Endothelial cell of umbilical vein (primary cell): ENCODE measurements at regions not wholly inside any gene's neighbourhood (a gene's known extent, or its start where the extent isn't known, plus 50 kb on each side); places are given as distances from the start of the nearest gene placed in this dataset. TPM values are rescaled to one million over a fixed set of nuclear protein-coding genes. Genes with fewer than 3 reads are reported as not detected.

ENCODE experiments used
- BruUV-seq: library from RNA; stranded (reverse); fragments of 400-500 nt; replicated peaks from 2 replicates; lab custom pipeline; 2021; lab: Mats Ljungman, UMichigan
- CTCF ChIA-PET: fragments of 300-600, 350-600 bp; sonication (Branson Sonifier 250); formaldehyde crosslinking; loops from one replicate; lab custom pipeline; 2021; ENCODE audit warnings: antibody characterized with exemption, inconsistent platforms; lab: Charles Lee
- POLR2A ChIA-PET: fragments of 300-600, 350-600 bp; sonication (Branson Sonifier 250); formaldehyde crosslinking; loops from one replicate; lab custom pipeline; 2021; ENCODE audit warnings: antibody characterized with exemption, inconsistent platforms; lab: Charles Lee
- DNase-seq: peaks from one replicate; pipeline ENCODE4 v3.0.0-alpha.2; 2011; ENCODE audit warnings: low read depth, low spot score
- FAIRE-seq: peaks from 2 replicates; lab custom pipeline; 2011; peaks lifted over from hg19 to GRCh38; lab: Jason Lieb, UNC
- H2AFZ ChIP-seq: 2 replicates; pipeline ENCODE4 v1.6.0; 2012; ENCODE audit warnings: low read depth, low read length, control low read depth, inconsistent platforms
- H3K27ac ChIP-seq: 2 replicates; pipeline ENCODE4 v1.5.1; 2011; ENCODE audit warnings: low read depth, mild to moderate bottlenecking, control low read depth, low read length, moderate library complexity; ENCODE audit not compliant: insufficient read depth
- H3K27me3 ChIP-seq, 2 experiments: 2 replicates each; pipeline versions ENCODE4 v1.6.0 to v1.6.1; 2011; ENCODE audit warnings: low read length in 2 of 2, mixed read lengths in 1 of 2; ENCODE audit not compliant: control insufficient read depth in 2 of 2, insufficient read depth in 2 of 2
- H3K36me3 ChIP-seq, 2 experiments: 2 replicates in 1 of 2; 3 replicates in 1 of 2; pipeline ENCODE4 v1.5.1; 2011; ENCODE audit warnings: low read length in 2 of 2, mild to moderate bottlenecking in 1 of 2, moderate library complexity in 1 of 2; ENCODE audit not compliant: control insufficient read depth in 2 of 2, insufficient read depth in 2 of 2; ENCODE audit errors: extremely low read depth in 1 of 2
- H3K4me1 ChIP-seq: 3 replicates; pipeline ENCODE4 v1.5.1; 2011; ENCODE audit warnings: mild to moderate bottlenecking, low read length; ENCODE audit not compliant: control insufficient read depth, insufficient read depth; ENCODE audit errors: extremely low read depth
- H3K4me2 ChIP-seq: 2 replicates; pipeline ENCODE4 v1.6.1; 2011; ENCODE audit warnings: low read length, control low read depth, mixed read lengths; ENCODE audit not compliant: insufficient read depth
- H3K4me3 ChIP-seq, 3 experiments: fragments of 200-600 bp in 1 of 3; sonication (generic), shearing (Covaris generic) in 1 of 3; replicated peaks in 1 of 3; 2 replicates each; pipeline ENCODE4 v1.5.1; 2011 to 2016; ENCODE audit warnings: control low read depth in 3 of 3, low read length in 3 of 3, mild to moderate bottlenecking in 2 of 3, inconsistent platforms in 1 of 3, low read depth in 1 of 3, moderate library complexity in 1 of 3; ENCODE audit not compliant: insufficient read depth in 1 of 3
- H3K79me2 ChIP-seq: 2 replicates; pipeline ENCODE4 v1.6.0; 2012; ENCODE audit warnings: low read length, inconsistent platforms; ENCODE audit not compliant: control insufficient read depth, insufficient read depth
- H3K9ac ChIP-seq: replicated peaks from 2 replicates; pipeline ENCODE3; 2011; ENCODE audit warnings: low read length, control low read depth; ENCODE audit not compliant: insufficient read depth; ENCODE audit errors: extremely low read depth
- H3K9me1 ChIP-seq: replicated peaks from 3 replicates; pipeline ENCODE4 v1.6.0; 2011; ENCODE audit warnings: mild to moderate bottlenecking, low read length; ENCODE audit not compliant: control insufficient read depth, insufficient read depth; ENCODE audit errors: extremely low read depth
- H3K9me3 ChIP-seq: replicated peaks from 2 replicates; pipeline ENCODE4 v1.5.1; 2012; ENCODE audit warnings: low read length, inconsistent platforms; ENCODE audit not compliant: control insufficient read depth, insufficient read depth
- H4K20me1 ChIP-seq: replicated peaks from 2 replicates; pipeline ENCODE3; 2011; ENCODE audit warnings: mild to moderate bottlenecking, low read length; ENCODE audit not compliant: control insufficient read depth, insufficient read depth; ENCODE audit errors: extremely low read depth
- CTCF ChIP-seq, 2 donors: IDR thresholded peaks; 1 replicate in 1 of 2; 2 replicates in 1 of 2; pipeline ENCODE4 v1.5.1; 2011; ENCODE audit warnings: low read length in 2 of 2, mild to moderate bottlenecking in 2 of 2, moderate library complexity in 2 of 2, control low read depth in 1 of 2, inconsistent platforms in 1 of 2, low read depth in 1 of 2; ENCODE audit not compliant: insufficient read depth in 1 of 2; ENCODE audit errors: extremely low read depth in 1 of 2
- EZH2 ChIP-seq: IDR thresholded peaks from 2 replicates; pipeline ENCODE4 v1.6.1; 2012; ENCODE audit warnings: borderline replicate concordance, low read depth, mild to moderate bottlenecking, moderate library complexity, low read length, inconsistent platforms; ENCODE audit not compliant: severe bottlenecking
- FOS ChIP-seq: IDR thresholded peaks from 2 replicates; pipeline ENCODE4 v1.6.1; 2011; ENCODE audit warnings: mild to moderate bottlenecking, low read length, moderate library complexity, borderline replicate concordance; ENCODE audit not compliant: insufficient read depth
- GATA2 ChIP-seq: IDR thresholded peaks from 2 replicates; pipeline ENCODE4 v1.7.0; 2011; ENCODE audit warnings: low read depth, mild to moderate bottlenecking, moderate library complexity, mixed read lengths, low read length; ENCODE audit not compliant: insufficient read length, insufficient read depth
- JUN ChIP-seq: IDR thresholded peaks from 2 replicates; pipeline ENCODE4 v1.6.1; 2011; ENCODE audit warnings: borderline replicate concordance, low read depth; ENCODE audit not compliant: insufficient read length, insufficient read depth
- MAX ChIP-seq: IDR thresholded peaks from 2 replicates; pipeline ENCODE4 v1.6.1; 2011; ENCODE audit not compliant: insufficient read depth, insufficient read length
- MYC ChIP-seq: IDR thresholded peaks from one replicate; pipeline ENCODE4 v1.6.1; 2011; ENCODE audit warnings: mild to moderate bottlenecking, low read depth, low read length
- POLR2A ChIP-seq: IDR thresholded peaks from 2 replicates; pipeline ENCODE4 v1.6.1; 2012; ENCODE audit warnings: low read depth, mild to moderate bottlenecking, control low read depth, low read length
- POLR2AphosphoS5 ChIP-seq: IDR thresholded peaks from 2 replicates; pipeline ENCODE4 v1.6.1; 2012; ENCODE audit warnings: low read depth, mild to moderate bottlenecking, control low read depth, low read length, moderate library complexity; ENCODE audit not compliant: insufficient read depth
- dilution Hi-C: fragments of 300-500 bp; cut with MboI; formaldehyde crosslinking; loops from one replicate; pipeline ENCODE4 v1.15.0; 2019; ENCODE audit warnings: low sequenced_read_pairs; ENCODE audit not compliant: extremely low pct_ligation_motif_present
- intact Hi-C: fragments of 100-400 bp; cut with micrococcal nuclease; formaldehyde crosslinking; loops from one replicate; pipeline ENCODE4 v1.10.0; 2022
- small RNA-seq: library from RNA; depleted of rRNA; stranded (forward); fragments of <200 nt; gene quantifications from one replicate; pipeline ENCODE3, GENCODE V24; 2012; ENCODE audit warnings: low replicate concordance, low read depth; ENCODE audit not compliant: insufficient read depth, insufficient read length

- Histone ChIP-seq H3K27me3 (no peaks in the 10 kb centered on the region), H3K4me3 (no peak overlapping the region), H3K4me2 (no peak overlapping the region), H2AFZ (no peak overlapping the region), H3K27ac (no peak overlapping the region), H3K4me1 (peaks cover 5% of the 10 kb centered on the region), H3K79me2 (no peaks in the 10 kb centered on the region), H3K9me3 (no peaks in the 10 kb centered on the region), H3K9me1 (no peaks in the 10 kb centered on the region), H3K9ac (no peak overlapping the region), H4K20me1 (no peaks in the 10 kb centered on the region), H3K36me3 (no peaks in the 10 kb centered on the region)
- POLR2A ChIA-PET, result interaction anchor here (0.5 kb wide), 1 partner anchor 256 kb away, joined by 4 read pairs; no protein-coding TSS in a partner anchor
- DNase-seq (no peak), FAIRE-seq (no peak)
- dilution Hi-C loops, result no loop called here
- CTCF ChIA-PET, result interaction anchor here (0.8 to 1.4 kb wide), 2 partner anchors 11 kb away, joined by 3 read pairs; no protein-coding TSS in a partner anchor
- no TSS peak for BruUV-seq
- no peak for TF ChIP-seq GATA2
- no peak for TF ChIP-seq MYC
- TF ChIP-seq POLR2A, result no peak
- TF ChIP-seq MAX, result no peak
- TF ChIP-seq POLR2AphosphoS5, result no peak
- no peak for TF ChIP-seq CTCF (IDR thresholded peaks at IDR 0.05; ENCODE audit: extremely low read depth in 1 of 2, insufficient read depth in 1 of 2, low read depth in 1 of 2, low read length in 2 of 2)
- no peak for TF ChIP-seq JUN
- no peak for TF ChIP-seq EZH2
- no peak for TF ChIP-seq FOS
- intact Hi-C loops, result no loop called here
These were observed 50.1 kb upstream of the KLF12 start for GRCh38 chr13:74184283-74184682.

Small RNA genes lying in the stretch of these regions (small RNA-seq; reads per million reads assigned to genes)
- gene RNU6-38P (not detected), gene RNY1P5 (not detected)
